ENCODE measurements at regions not wholly inside any gene's neighbourhood (a gene's known extent, or its start where the extent isn't known, plus 50 kb on each side); places are given as distances from the start of the nearest gene placed in this dataset.
"Not testable (repeated sequence)": the region's sequence is repeated elsewhere in the genome, so short reads cannot be mapped to it uniquely, and the experiment has no call there.

DNA sequence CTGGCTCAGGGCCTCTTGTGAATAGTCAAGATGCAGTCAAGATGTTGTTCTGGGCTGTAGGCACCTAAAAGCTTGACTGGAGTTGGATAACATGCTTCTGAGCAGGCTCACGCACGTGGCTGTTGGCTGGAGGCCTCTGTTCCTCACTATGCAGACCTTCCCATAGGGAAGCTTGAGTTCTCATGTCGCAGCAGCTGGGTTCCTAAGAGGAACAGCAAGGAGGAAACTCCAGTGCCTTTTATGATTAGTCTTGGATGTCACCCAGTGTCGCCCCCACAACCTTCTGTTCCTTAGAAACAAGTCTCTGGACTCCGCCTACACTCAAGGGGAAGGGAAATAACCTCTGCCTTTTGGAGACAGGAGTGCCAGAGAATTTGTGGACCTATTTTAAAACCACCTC is 210.7 kb downstream of the BCAS1 start:
- H3K9me3 ChIP-seq: no peaks in the 10 kb centered on the region
- no peaks in the 10 kb centered on the region for H3K27me3 ChIP-seq
- no peak overlapping the region for H3K27ac ChIP-seq
- 75 to 82% methylated on average over 4 to 5 of the region's 5 CpGs for WGBS, 2 donors
- DNase-seq (peak in 1 of 4 donors; percentile 55), ATAC-seq (no peak)
- H3K36me3 ChIP-seq (replicated peaks in 1 of 2; ENCODE audit: insufficient read depth in 1 of 2, low read depth in 2 of 2): no peaks in the 10 kb centered on the region
- intact Hi-C loops (cut with DNase I): no loop called here
- TF ChIP-seq POLR2A (IDR thresholded peaks at IDR 0.05): no peak
- TF ChIP-seq, protein P1, sequence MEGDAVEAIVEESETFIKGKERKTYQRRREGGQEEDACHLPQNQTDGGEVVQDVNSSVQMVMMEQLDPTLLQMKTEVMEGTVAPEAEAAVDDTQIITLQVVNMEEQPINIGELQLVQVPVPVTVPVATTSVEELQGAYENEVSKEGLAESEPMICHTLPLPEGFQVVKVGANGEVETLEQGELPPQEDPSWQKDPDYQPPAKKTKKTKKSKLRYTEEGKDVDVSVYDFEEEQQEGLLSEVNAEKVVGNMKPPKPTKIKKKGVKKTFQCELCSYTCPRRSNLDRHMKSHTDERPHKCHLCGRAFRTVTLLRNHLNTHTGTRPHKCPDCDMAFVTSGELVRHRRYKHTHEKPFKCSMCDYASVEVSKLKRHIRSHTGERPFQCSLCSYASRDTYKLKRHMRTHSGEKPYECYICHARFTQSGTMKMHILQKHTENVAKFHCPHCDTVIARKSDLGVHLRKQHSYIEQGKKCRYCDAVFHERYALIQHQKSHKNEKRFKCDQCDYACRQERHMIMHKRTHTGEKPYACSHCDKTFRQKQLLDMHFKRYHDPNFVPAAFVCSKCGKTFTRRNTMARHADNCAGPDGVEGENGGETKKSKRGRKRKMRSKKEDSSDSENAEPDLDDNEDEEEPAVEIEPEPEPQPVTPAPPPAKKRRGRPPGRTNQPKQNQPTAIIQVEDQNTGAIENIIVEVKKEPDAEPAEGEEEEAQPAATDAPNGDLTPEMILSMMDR (IDR thresholded peaks at IDR 0.05): no peak
- H3K4me3 ChIP-seq: no peak overlapping the region
- peaks cover 24% of the 10 kb centered on the region for H3K4me1 ChIP-seq

DNA sequence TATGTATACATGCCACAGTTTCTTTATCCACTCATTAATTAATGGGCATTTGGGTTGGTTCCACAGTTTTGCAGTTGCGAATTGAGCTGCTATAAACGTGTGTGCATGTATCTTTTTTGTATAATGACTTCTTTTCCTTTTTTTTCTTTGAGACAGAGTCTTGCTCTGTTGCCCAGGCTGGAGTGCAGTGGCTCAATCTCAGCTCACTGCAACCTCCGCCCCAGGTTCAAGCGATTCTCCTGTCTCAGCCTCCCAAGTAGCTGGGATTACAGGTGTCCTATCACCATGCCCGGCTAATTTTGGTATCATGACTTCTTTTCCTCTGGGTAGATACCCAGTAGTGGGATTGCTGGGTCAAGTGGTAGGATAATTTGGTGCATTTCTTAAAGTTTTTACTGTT is 211.4 kb downstream of the BCAS1 start:
- H3K4me1 ChIP-seq: peaks cover 18% of the 10 kb centered on the region
- ATAC-seq; DNase-seq; H3K36me3 ChIP-seq (replicated peaks in 1 of 2; ENCODE audit: insufficient read depth in 1 of 2, low read depth in 2 of 2); H3K9me3 ChIP-seq; H3K27ac ChIP-seq; intact Hi-C loops (cut with DNase I); H3K27me3 ChIP-seq; H3K4me3 ChIP-seq: not testable (repeated sequence)
- WGBS, 2 donors: 88 to 91% methylated on average over 5 of the region's 5 CpGs

DNA sequence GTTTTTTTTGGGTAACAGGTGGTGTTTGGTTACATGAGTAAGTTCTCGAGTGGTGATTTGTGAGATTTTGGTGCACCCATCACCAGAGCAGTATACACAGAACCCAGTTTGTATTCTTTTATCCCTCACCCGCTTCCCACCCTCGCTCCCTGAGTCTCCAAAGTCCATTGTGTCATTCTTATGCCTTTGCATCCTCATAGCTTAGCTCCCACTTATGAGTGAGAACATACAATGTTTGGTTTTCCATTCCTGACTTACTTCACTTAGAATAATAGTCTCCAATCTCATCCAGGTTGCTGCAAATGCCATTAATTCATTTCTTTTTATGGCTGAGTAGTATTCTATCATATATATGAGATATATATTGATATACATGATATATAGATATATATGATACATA is 211.9 kb downstream of the BCAS1 start:
- DNase-seq: not testable (repeated sequence)

DNA sequence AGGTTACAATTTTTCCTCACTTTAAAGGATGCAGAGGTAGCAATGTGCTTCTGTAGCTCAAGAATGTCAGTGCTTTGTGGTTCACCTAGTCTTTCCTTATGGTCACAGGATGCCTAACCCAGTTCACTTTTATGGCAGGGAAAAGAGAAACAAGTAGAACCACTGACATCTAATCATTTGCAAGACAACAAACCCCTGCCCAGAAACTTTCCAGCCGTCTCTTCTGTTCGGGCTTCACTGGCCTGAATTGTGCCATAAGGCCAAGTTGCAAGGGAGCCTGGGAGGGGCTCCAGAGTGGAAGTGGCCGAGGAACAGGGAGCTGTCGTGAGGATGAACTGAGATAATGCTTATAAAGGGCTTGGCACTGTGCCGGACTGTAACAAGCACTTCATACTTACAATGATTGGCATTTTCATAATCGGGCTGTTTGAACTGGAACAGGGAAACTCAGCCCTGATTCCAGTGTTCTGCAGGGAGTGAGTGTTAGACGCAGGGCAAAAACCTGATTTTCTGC is 212.6 kb downstream of the BCAS1 start:
- TF ChIP-seq POLR2A (IDR thresholded peaks at IDR 0.05): no peak
- TF ChIP-seq, protein P1 (IDR thresholded peaks at IDR 0.05): no peak
- DNase-seq (peak; percentile 29 to 49 (median 34)), ATAC-seq (peak; percentile 52)
- Histone ChIP-seq H3K27me3 (no peaks in the 10 kb centered on the region), H3K4me3 (no peak overlapping the region), H3K9me3 (no peaks in the 10 kb centered on the region), H3K36me3 (replicated peaks in 1 of 2; ENCODE audit: insufficient read depth in 1 of 2, low read depth in 2 of 2) (no peaks in the 10 kb centered on the region), H3K27ac (peak overlapping the region in 3 of 4 donors; percentile 43 to 53 (median 48)), H3K4me1 (peaks cover 13% of the 10 kb centered on the region)
- intact Hi-C loops (cut with DNase I): no loop called here
- WGBS, 2 donors: 8 to 17% methylated on average over 7 of the region's 7 CpGs

More for the DNA sequence above, 211.9 kb downstream of the BCAS1 start:
- intact Hi-C loops (cut with DNase I); H3K36me3 ChIP-seq (replicated peaks in 1 of 2; ENCODE audit: insufficient read depth in 1 of 2, low read depth in 2 of 2); H3K4me3 ChIP-seq; H3K27me3 ChIP-seq; ATAC-seq; H3K9me3 ChIP-seq: not testable (repeated sequence)
- Histone ChIP-seq H3K4me1 (peaks cover 13% of the 10 kb centered on the region), H3K27ac (peak overlapping the region in 2 of 4 donors; percentile 48 to 53)
- 89 to 90% methylated on average over 3 of the region's 3 CpGs for WGBS, 2 donors

DNA sequence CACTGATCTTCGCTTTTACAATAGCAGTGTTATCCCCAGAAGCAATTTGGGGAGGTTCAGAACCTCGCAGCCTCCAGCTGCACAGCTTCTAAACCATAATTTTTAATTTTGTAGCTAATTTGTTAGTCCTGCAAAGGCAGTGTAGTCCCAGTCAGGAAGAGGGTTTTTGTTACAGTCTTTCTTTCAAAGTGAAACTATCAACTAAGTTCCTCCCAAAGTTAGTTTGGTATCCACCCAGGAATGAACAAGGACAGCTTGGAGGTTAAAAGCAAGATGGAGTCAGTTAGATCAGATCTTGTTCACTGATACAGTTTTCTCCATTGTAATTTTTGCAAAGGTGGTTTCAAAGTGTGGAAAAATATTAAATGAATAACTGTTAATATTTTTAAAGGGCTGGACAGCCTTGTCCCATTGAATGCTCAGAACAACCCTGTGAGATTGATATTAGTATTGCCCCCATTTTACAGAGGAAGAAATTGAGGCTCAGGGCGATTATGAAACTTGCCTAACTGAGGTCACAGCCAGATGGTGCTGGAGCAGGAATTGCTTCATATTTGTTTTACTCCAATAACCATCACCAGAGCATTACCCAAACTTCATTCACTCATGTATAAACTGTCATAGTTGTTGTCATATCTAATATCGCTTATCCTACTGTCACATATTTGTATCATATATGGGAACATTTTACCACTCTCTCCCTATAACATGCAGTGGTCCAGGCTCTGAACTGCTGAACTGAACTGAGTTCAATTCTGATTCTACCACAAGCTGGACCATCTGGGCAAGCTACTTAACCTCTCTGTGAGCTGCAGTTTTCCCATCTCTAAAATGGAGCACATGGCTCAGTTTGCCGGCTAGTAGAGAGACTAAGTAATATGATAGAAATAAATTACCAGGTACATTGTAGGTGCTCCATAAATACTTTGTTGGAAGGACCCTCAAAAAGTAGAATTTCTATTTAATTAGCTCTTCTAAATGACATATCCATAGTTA is 213.8 kb downstream of the BCAS1 start:
- ATAC-seq (no peak), DNase-seq (no peak)
- 84 to 95% methylated on average over 5 of the region's 5 CpGs for WGBS, 2 donors
- Histone ChIP-seq H3K9me3 (no peaks in the 10 kb centered on the region), H3K27me3 (no peaks in the 10 kb centered on the region), H3K4me1 (peaks cover 19% of the 10 kb centered on the region), H3K27ac (no peak overlapping the region), H3K36me3 (replicated peaks in 1 of 2; ENCODE audit: insufficient read depth in 1 of 2, low read depth in 2 of 2) (no peaks in the 10 kb centered on the region), H3K4me3 (no peak overlapping the region)
- TF ChIP-seq, protein P1 (IDR thresholded peaks at IDR 0.05): no peak
- no peak for TF ChIP-seq POLR2A (IDR thresholded peaks at IDR 0.05)
- intact Hi-C loops (cut with DNase I): no loop called here

All from body of pancreas (tissue), 4 donors.